B cell (primary cell): ENCODE measurements at regions not wholly inside any gene's neighbourhood (a gene's known extent, or its start where the extent isn't known, plus 50 kb on each side); places are given as distances from the start of the nearest gene placed in this dataset.

Source experiments
- ATAC-seq: fragments of 200-7000 bp; cut with Tn5 transposase; one replicate; pipeline ENCODE4 v1.10.0; 2021; ENCODE audit warnings: low read depth, mild to moderate bottlenecking, moderate number of reproducible peaks, moderate library complexity
- CTCF ChIA-PET: fragments of 350-600 bp; sonication (Branson Sonifier 250); formaldehyde crosslinking; loops from one replicate; lab custom pipeline; 2021; ENCODE audit warnings: antibody characterized with exemption, inconsistent platforms; lab: Charles Lee
- POLR2A ChIA-PET: fragments of 350-600 bp; sonication (Branson Sonifier 250); formaldehyde crosslinking; loops from one replicate; lab custom pipeline; 2021; ENCODE audit warnings: antibody characterized with exemption; lab: Charles Lee
- DNase-seq: peaks from one replicate; pipeline ENCODE4 v3.0.0; 2013
- H2AFZ ChIP-seq: 2 replicates; pipeline ENCODE4 v1.6.1; 2012; ENCODE audit warnings: mild to moderate bottlenecking, low read depth, low read length; ENCODE audit not compliant: insufficient read depth, poor library complexity, severe bottlenecking
- H3K27ac ChIP-seq, 2 donors: 1 replicate in 1 of 2; 2 replicates in 1 of 2; pipeline ENCODE4 v1.5.1; 2012 to 2013; ENCODE audit warnings: low read length in 2 of 2, mild to moderate bottlenecking in 2 of 2, moderate library complexity in 1 of 2
- H3K27me3 ChIP-seq, 4 experiments: fragments of 200-600 bp in 1 of 4; sonication (generic) in 1 of 4; replicated peaks in 1 of 4; 1 replicate in 2 of 4; 2 replicates in 2 of 4; pipeline versions ENCODE4 v1.6.1 to v1.7.0; 2013 to 2016; ENCODE audit warnings: low read length in 3 of 4, mild to moderate bottlenecking in 2 of 4, mixed read lengths in 1 of 4, moderate library complexity in 1 of 4; ENCODE audit not compliant: insufficient read depth in 4 of 4, control insufficient read depth in 3 of 4; ENCODE audit errors: control extremely low read depth in 1 of 4
- H3K36me3 ChIP-seq, 2 experiments: replicated peaks in 1 of 2; 1 replicate in 1 of 2; 2 replicates in 1 of 2; pipeline versions ENCODE4 v1.6.1 to v1.7.1; 2013; ENCODE audit warnings: low read length in 1 of 2; ENCODE audit not compliant: insufficient read depth in 2 of 2, control insufficient read depth in 1 of 2; ENCODE audit errors: control extremely low read depth in 1 of 2, extremely low read depth in 1 of 2
- H3K4me1 ChIP-seq, 2 donors: fragments of 200-600 bp in 1 of 2; sonication (generic) in 1 of 2; 1 replicate in 1 of 2; 2 replicates in 1 of 2; pipeline versions ENCODE4 v1.5.1 to v1.6.1; 2013 to 2017; ENCODE audit warnings: low read length in 2 of 2; ENCODE audit not compliant: control insufficient read depth in 2 of 2, insufficient read depth in 2 of 2
- H3K4me2 ChIP-seq: replicated peaks from 2 replicates; pipeline ENCODE3; 2012; ENCODE audit warnings: mild to moderate bottlenecking, low read depth, low read length; ENCODE audit not compliant: poor library complexity, severe bottlenecking
- H3K4me3 ChIP-seq, 5 experiments: fragments of 200-600 bp in 1 of 5; sonication (generic) in 1 of 5; 1 replicate in 3 of 5; 2 replicates in 2 of 5; pipeline versions ENCODE4 v1.5.1 to v1.7.0; 2011 to 2016; ENCODE audit warnings: low read length in 4 of 5, mild to moderate bottlenecking in 4 of 5, low read depth in 2 of 5, control low read depth in 1 of 5, moderate library complexity in 1 of 5; ENCODE audit not compliant: insufficient read depth in 1 of 5; ENCODE audit errors: control extremely low read depth in 1 of 5, extremely low read depth in 1 of 5
- H3K79me2 ChIP-seq: fragments of 200-600 bp; sonication (generic); one replicate; pipeline ENCODE4 v1.6.0; 2016; ENCODE audit warnings: low read length; ENCODE audit not compliant: control insufficient read depth, insufficient read depth
- H3K9ac ChIP-seq: fragments of 200-600 bp; sonication (generic); 2 replicates; pipeline ENCODE4 v1.6.1; 2017; ENCODE audit warnings: mild to moderate bottlenecking, low read length, moderate library complexity
- H3K9me3 ChIP-seq, 3 donors: one replicate each; pipeline versions ENCODE4 v1.6.1 to v1.7.1; 2013; ENCODE audit warnings: low read length in 2 of 3; ENCODE audit not compliant: control insufficient read depth in 2 of 3, insufficient read depth in 1 of 3; ENCODE audit errors: control extremely low read depth in 1 of 3
- H4K20me1 ChIP-seq: 2 replicates; pipeline ENCODE4 v1.6.0; 2012; ENCODE audit warnings: mild to moderate bottlenecking, low read length; ENCODE audit not compliant: insufficient read depth, control insufficient read depth, poor library complexity, severe bottlenecking
- H3K27ac Mint-ChIP-seq: one replicate; pipeline ENCODE4 v1.8.0; 2021; ENCODE audit warnings: mixed read lengths
- H3K27me3 Mint-ChIP-seq: one replicate; pipeline ENCODE4 v1.8.0; 2021; ENCODE audit warnings: mixed read lengths
- H3K4me1 Mint-ChIP-seq: one replicate; pipeline ENCODE4 v1.8.0; 2021; ENCODE audit warnings: mixed read lengths
- H3K4me3 Mint-ChIP-seq: one replicate; pipeline ENCODE4 v1.8.0; 2021; ENCODE audit warnings: mixed read lengths
- H3K9me3 Mint-ChIP-seq: one replicate; pipeline ENCODE4 v1.8.0; 2022; ENCODE audit warnings: mixed read lengths; ENCODE audit not compliant: insufficient read depth
- EZH2 ChIP-seq: IDR thresholded peaks from 2 replicates; pipeline ENCODE4 v1.6.1; 2012; ENCODE audit warnings: borderline replicate concordance, low read depth, mild to moderate bottlenecking, moderate library complexity, low read length; ENCODE audit not compliant: insufficient read depth, poor library complexity, severe bottlenecking
- WGBS: methylation state at CpG from one replicate; pipeline ENCODE4 v1.1.5; 2013; ENCODE audit warnings: missing lambda C conversion rate; ENCODE audit not compliant: insufficient coverage; 5-methylcytosine and 5-hydroxymethylcytosine counted together
- intact Hi-C: fragments of 100-400 bp; cut with micrococcal nuclease; formaldehyde crosslinking; loops from one replicate; pipeline ENCODE4 v1.10.0; 2022
- TF ChIP-seq, protein P1 (sequence below): fragments of 200-600 bp; IDR thresholded peaks from one replicate; pipeline ENCODE4 v1.8.0; 2022; ENCODE audit warnings: antibody characterized with exemption, mild to moderate bottlenecking

DNA sequence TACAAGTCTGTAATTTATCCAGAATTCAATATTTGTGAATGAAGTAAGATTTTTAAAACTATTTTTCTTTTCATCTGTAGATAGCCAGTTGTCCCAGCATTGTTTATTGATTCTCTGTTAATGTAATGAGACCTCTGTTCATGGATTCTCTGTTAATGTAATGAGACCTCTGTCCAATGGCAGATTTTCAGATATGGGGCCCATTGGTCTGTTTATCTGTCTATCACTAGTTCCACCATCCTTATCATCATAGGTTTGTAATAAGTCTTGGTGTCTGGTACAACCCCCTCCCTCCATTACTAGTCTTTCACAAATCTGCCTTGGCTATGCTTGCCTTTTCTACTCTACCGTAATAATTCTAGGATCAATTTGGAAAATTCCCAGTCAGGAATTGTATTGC is 276.6 kb downstream of the ARHGAP12 start:
- no peak overlapping the region for H3K9ac ChIP-seq
- Mint-ChIP-seq H3K9me3 (no peaks in the 10 kb centered on the region), H3K27me3 (peaks cover 15% of the 10 kb centered on the region), H3K4me3 (no peak overlapping the region), H3K27ac (no peak overlapping the region), H3K4me1 (no peaks in the 10 kb centered on the region)
- POLR2A ChIA-PET: no interaction called here
- H3K4me3 ChIP-seq: no peak overlapping the region
- no peak for DNase-seq
- H2AFZ ChIP-seq: no peak overlapping the region
- no peaks in the 10 kb centered on the region for H4K20me1 ChIP-seq
- H3K27me3 ChIP-seq: peaks cover 0 to 4% (median 0%) of the 10 kb centered on the region in 4 experiments
- no peaks in the 10 kb centered on the region for H3K9me3 ChIP-seq
- no peaks in the 10 kb centered on the region for H3K36me3 ChIP-seq
- WGBS: no CpG with 5 or more reads among the region's 1 CpG
- no peak overlapping the region for H3K4me2 ChIP-seq
- no peaks in the 10 kb centered on the region for H3K79me2 ChIP-seq
- CTCF ChIA-PET: no interaction called here
- intact Hi-C loops: no loop called here
- ATAC-seq: no peak
- H3K4me1 ChIP-seq: no peaks in the 10 kb centered on the region
- no peak overlapping the region for H3K27ac ChIP-seq
- TF ChIP-seq, protein P1, sequence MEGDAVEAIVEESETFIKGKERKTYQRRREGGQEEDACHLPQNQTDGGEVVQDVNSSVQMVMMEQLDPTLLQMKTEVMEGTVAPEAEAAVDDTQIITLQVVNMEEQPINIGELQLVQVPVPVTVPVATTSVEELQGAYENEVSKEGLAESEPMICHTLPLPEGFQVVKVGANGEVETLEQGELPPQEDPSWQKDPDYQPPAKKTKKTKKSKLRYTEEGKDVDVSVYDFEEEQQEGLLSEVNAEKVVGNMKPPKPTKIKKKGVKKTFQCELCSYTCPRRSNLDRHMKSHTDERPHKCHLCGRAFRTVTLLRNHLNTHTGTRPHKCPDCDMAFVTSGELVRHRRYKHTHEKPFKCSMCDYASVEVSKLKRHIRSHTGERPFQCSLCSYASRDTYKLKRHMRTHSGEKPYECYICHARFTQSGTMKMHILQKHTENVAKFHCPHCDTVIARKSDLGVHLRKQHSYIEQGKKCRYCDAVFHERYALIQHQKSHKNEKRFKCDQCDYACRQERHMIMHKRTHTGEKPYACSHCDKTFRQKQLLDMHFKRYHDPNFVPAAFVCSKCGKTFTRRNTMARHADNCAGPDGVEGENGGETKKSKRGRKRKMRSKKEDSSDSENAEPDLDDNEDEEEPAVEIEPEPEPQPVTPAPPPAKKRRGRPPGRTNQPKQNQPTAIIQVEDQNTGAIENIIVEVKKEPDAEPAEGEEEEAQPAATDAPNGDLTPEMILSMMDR: no peak
- TF ChIP-seq EZH2: no peak

DNA sequence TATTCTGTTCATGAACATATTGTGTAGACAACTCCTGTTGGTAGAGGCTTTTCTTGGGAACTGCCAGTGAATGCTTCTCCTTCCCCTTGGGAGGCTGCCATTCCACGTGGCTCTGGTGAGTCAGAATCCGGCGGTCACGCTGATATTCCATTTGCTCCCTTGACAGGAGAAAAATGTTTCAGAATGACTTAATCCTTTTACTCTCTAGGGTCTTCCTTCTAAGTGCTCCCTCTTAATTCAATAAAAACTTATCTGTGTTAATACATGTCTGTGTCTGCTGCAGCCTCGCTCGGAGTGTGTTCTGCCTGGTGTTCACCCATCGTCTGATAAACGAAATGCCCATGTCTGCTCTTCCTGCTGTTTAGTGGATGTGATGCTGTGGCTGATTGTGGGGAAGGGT is 278.6 kb downstream of the ARHGAP12 start:
- H4K20me1 ChIP-seq: no peaks in the 10 kb centered on the region
- H3K4me3 Mint-ChIP-seq: no peak overlapping the region
- WGBS: 84% methylated on average over 4 of the region's 8 CpGs
- no peak overlapping the region for H3K27ac ChIP-seq
- DNase-seq (no peak), ATAC-seq (no peak)
- H2AFZ ChIP-seq: no peak overlapping the region
- no peak overlapping the region for H3K4me3 ChIP-seq
- no peaks in the 10 kb centered on the region for H3K79me2 ChIP-seq
- peaks cover 17% of the 10 kb centered on the region for H3K27me3 Mint-ChIP-seq
- no peak for TF ChIP-seq EZH2
- TF ChIP-seq, protein P1: no peak
- H3K4me2 ChIP-seq: no peak overlapping the region
- no peak overlapping the region for H3K27ac Mint-ChIP-seq
- H3K4me1 Mint-ChIP-seq: no peaks in the 10 kb centered on the region
- H3K36me3 ChIP-seq: no peaks in the 10 kb centered on the region
- H3K9me3 ChIP-seq: no peaks in the 10 kb centered on the region
- H3K4me1 ChIP-seq: no peaks in the 10 kb centered on the region
- ChIA-PET POLR2A (no interaction called here), CTCF (no interaction called here)
- no peaks in the 10 kb centered on the region for H3K9me3 Mint-ChIP-seq
- no peak overlapping the region for H3K9ac ChIP-seq
- H3K27me3 ChIP-seq: no peaks in the 10 kb centered on the region
- intact Hi-C loops: no loop called here
